Fibroblast of lung (primary cell): ENCODE measurements at regions not wholly inside any gene's neighbourhood (a gene's known extent, or its start where the extent isn't known, plus 50 kb on each side); places are given as distances from the start of the nearest gene placed in this dataset.

ENCODE experiments used
- DNase-seq, 2 donors: peaks; one replicate each; pipeline versions ENCODE4 v3.0.0 to v3.0.0-alpha.2; 2010; ENCODE audit warnings: low read depth in 2 of 2
- H2AFZ ChIP-seq: 2 replicates; pipeline ENCODE4 v1.5.1; 2012; ENCODE audit warnings: low read length, control low read depth, inconsistent platforms
- H3K27ac ChIP-seq: 2 replicates; pipeline ENCODE4 v1.5.1; 2011; ENCODE audit warnings: low read length, control low read depth; ENCODE audit not compliant: insufficient read depth
- H3K27me3 ChIP-seq: 2 replicates; pipeline ENCODE4 v1.5.1; 2011; ENCODE audit warnings: mild to moderate bottlenecking, low read length; ENCODE audit not compliant: control insufficient read depth, insufficient read depth
- H3K36me3 ChIP-seq: 2 replicates; pipeline ENCODE4 v1.5.1; 2011; ENCODE audit warnings: low read length; ENCODE audit not compliant: control insufficient read depth, insufficient read depth
- H3K4me1 ChIP-seq: 2 replicates; pipeline ENCODE4 v1.5.1; 2011; ENCODE audit warnings: low read length; ENCODE audit not compliant: control insufficient read depth, insufficient read depth; ENCODE audit errors: extremely low read depth
- H3K4me2 ChIP-seq: 2 replicates; pipeline ENCODE4 v1.5.1; 2011; ENCODE audit warnings: low read length, control low read depth; ENCODE audit not compliant: insufficient read depth; ENCODE audit errors: extremely low read depth
- H3K4me3 ChIP-seq, 4 experiments: fragments of 200-600 bp in 1 of 4; sonication (generic) in 1 of 4; replicated peaks in 1 of 4; 2 replicates each; pipeline ENCODE4 v1.5.1; 2011 to 2016; ENCODE audit warnings: low read length in 4 of 4, low read depth in 3 of 4, mild to moderate bottlenecking in 3 of 4, control low read depth in 2 of 4, inconsistent platforms in 1 of 4, mixed read lengths in 1 of 4; ENCODE audit not compliant: insufficient read depth in 1 of 4; ENCODE audit errors: control extremely low read depth in 1 of 4
- H3K79me2 ChIP-seq: 2 replicates; pipeline ENCODE4 v1.5.1; 2012; ENCODE audit warnings: mild to moderate bottlenecking, low read length, inconsistent platforms; ENCODE audit not compliant: control insufficient read depth, insufficient read depth
- H3K9ac ChIP-seq: 2 replicates; pipeline ENCODE4 v1.5.1; 2011; ENCODE audit warnings: mild to moderate bottlenecking, low read length, control low read depth; ENCODE audit not compliant: insufficient read depth
- H3K9me3 ChIP-seq: 2 replicates; pipeline ENCODE4 v1.5.1; 2012; ENCODE audit warnings: low read depth, low read length; ENCODE audit not compliant: control insufficient read depth, insufficient read depth
- H4K20me1 ChIP-seq: 2 replicates; pipeline ENCODE4 v1.5.1; 2011; ENCODE audit warnings: low read length; ENCODE audit not compliant: control insufficient read depth, insufficient read depth; ENCODE audit errors: extremely low read depth
- EZH2 ChIP-seq: IDR thresholded peaks from 2 replicates; pipeline ENCODE4 v1.5.1; 2012; ENCODE audit warnings: low read length, control low read depth, mild to moderate bottlenecking; ENCODE audit errors: missing control alignments
- TF ChIP-seq, protein P1 (sequence below), 2 donors: IDR thresholded peaks in 1 of 2; conservative IDR thresholded peaks in 1 of 2; 1 replicate in 1 of 2; 2 replicates in 1 of 2; pipeline ENCODE4 v1.5.1; 2011 to 2012; ENCODE audit warnings: low read length in 2 of 2, control low read depth in 1 of 2, inconsistent platforms in 1 of 2, low read depth in 1 of 2, mild to moderate bottlenecking in 1 of 2

DNA sequence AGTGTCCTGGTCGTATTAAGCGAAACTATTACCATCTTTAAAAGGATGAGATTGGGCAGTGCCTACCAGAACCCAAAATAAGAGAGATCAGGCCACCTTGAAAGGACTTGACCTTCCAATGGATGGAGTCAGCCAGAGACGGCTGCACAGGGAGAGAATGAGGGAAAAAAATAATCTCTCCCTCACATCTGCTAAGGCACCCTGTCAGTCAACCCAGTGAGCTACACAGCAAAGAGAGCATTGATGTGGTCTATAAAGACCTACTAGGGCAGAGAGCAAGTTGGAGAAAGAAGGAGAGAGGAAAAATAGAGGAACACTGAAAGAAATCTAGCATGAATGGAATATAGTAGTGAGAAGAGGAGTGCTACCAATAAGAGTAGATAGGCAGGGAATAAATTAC is 68.0 kb upstream of the FTMT start:
- no peak for DNase-seq
- Histone ChIP-seq H3K27ac (no peak overlapping the region), H3K4me2 (no peak overlapping the region), H3K36me3 (no peaks in the 10 kb centered on the region), H3K4me1 (no peaks in the 10 kb centered on the region), H3K9ac (no peak overlapping the region), H3K9me3 (no peaks in the 10 kb centered on the region), H4K20me1 (no peaks in the 10 kb centered on the region), H3K4me3 (no peak overlapping the region), H3K79me2 (no peaks in the 10 kb centered on the region), H2AFZ (no peak overlapping the region), H3K27me3 (no peaks in the 10 kb centered on the region)
- no peak for TF ChIP-seq EZH2
- TF ChIP-seq, protein P1, sequence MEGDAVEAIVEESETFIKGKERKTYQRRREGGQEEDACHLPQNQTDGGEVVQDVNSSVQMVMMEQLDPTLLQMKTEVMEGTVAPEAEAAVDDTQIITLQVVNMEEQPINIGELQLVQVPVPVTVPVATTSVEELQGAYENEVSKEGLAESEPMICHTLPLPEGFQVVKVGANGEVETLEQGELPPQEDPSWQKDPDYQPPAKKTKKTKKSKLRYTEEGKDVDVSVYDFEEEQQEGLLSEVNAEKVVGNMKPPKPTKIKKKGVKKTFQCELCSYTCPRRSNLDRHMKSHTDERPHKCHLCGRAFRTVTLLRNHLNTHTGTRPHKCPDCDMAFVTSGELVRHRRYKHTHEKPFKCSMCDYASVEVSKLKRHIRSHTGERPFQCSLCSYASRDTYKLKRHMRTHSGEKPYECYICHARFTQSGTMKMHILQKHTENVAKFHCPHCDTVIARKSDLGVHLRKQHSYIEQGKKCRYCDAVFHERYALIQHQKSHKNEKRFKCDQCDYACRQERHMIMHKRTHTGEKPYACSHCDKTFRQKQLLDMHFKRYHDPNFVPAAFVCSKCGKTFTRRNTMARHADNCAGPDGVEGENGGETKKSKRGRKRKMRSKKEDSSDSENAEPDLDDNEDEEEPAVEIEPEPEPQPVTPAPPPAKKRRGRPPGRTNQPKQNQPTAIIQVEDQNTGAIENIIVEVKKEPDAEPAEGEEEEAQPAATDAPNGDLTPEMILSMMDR (conservative IDR thresholded peaks at IDR 0.05 in 1 of 2, IDR thresholded peaks at IDR 0.05 in 1 of 2; ENCODE audit: low read depth in 1 of 2, low read length in 2 of 2), result no peak

DNA sequence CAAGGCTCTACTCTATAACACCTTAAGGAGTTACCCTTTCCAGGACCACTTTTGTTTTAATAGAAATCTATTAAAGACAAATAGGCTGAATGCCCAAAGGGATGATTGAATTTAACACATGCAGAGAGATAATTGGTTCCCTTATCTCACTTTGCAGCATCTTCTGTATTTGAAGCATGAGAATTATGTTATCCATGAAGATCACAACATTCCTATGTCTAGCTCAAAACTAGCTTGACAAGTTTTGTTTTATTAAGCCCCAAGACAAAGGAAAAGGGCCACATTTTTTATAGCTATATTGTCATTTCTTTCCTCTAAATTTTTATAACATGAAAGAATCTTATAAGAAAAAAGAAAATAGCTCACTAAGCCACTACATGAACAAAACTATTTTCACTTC is 57.9 kb upstream of the FTMT start:
- no peaks in the 10 kb centered on the region for H3K9me3 ChIP-seq
- no peak for DNase-seq
- H3K27ac ChIP-seq, result no peak overlapping the region
- no peak overlapping the region for H3K4me2 ChIP-seq
- H3K4me1 ChIP-seq, result no peaks in the 10 kb centered on the region
- H4K20me1 ChIP-seq, result no peaks in the 10 kb centered on the region
- no peaks in the 10 kb centered on the region for H3K36me3 ChIP-seq
- no peak for TF ChIP-seq EZH2
- TF ChIP-seq, protein P1 (conservative IDR thresholded peaks at IDR 0.05 in 1 of 2, IDR thresholded peaks at IDR 0.05 in 1 of 2; ENCODE audit: low read depth in 1 of 2, low read length in 2 of 2), result no peak
- H3K4me3 ChIP-seq, result no peak overlapping the region
- no peak overlapping the region for H3K9ac ChIP-seq
- no peak overlapping the region for H2AFZ ChIP-seq
- no peaks in the 10 kb centered on the region for H3K79me2 ChIP-seq
- H3K27me3 ChIP-seq, result no peaks in the 10 kb centered on the region

DNA sequence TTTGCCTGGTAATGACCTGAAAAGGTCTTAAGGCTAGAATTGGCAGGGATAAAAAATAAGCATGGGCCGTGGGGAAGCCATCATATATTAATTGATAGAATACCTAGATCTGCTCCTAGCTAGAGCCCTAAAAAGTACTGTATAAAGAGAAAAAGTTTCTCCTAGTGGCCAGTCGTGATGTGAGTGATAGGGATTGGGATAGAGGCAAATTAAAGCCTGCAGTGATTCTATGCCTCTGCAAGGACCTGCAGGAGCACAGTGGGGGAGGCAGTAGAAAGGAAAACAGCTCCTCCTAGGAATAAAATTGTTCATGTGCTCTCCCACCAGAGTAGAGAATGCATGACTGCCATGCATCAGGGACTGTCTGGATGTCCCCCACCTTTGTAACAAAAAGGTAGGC is 56.2 kb upstream of the FTMT start:
- Histone ChIP-seq H3K4me3 (no peak overlapping the region), H3K4me2 (no peak overlapping the region), H3K36me3 (no peaks in the 10 kb centered on the region), H3K27ac (no peak overlapping the region), H3K79me2 (no peaks in the 10 kb centered on the region), H2AFZ (no peak overlapping the region), H4K20me1 (no peaks in the 10 kb centered on the region), H3K9ac (no peak overlapping the region), H3K9me3 (no peaks in the 10 kb centered on the region), H3K27me3 (no peaks in the 10 kb centered on the region), H3K4me1 (no peaks in the 10 kb centered on the region)
- TF ChIP-seq, protein P1 (conservative IDR thresholded peaks at IDR 0.05 in 1 of 2, IDR thresholded peaks at IDR 0.05 in 1 of 2; ENCODE audit: low read depth in 1 of 2, low read length in 2 of 2), result no peak
- no peak for DNase-seq
